ENCODE measurements at regions not wholly inside any gene's neighbourhood (a gene's known extent, or its start where the extent isn't known, plus 50 kb on each side); places are given as distances from the start of the nearest gene placed in this dataset.

DNA sequence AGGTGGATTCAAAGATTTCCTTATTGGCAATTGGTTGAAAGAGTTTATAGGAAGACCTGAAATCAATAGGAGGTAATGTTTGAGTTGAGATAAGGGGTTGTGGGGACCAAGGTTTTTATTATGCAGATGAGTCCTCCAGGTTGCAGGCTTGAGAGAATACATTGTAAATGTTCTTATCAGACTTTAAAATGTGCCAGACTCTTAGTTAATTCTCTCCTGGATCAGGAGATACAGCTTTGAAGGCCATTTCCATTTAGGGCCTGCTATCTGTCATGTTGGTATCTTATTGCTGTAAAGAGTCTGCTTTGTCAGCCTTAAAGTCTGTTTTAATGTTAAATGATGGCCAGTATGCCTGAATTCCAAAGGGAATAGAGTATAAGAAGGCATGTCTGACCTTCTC lies 61.8 kb upstream of the CALCR start:
- DNase-seq, result no peak

GRCh38 chr7:93632371-93632770 lies 57.8 kb upstream of the CALCR start:
- DNase-seq, result no peak

DNA sequence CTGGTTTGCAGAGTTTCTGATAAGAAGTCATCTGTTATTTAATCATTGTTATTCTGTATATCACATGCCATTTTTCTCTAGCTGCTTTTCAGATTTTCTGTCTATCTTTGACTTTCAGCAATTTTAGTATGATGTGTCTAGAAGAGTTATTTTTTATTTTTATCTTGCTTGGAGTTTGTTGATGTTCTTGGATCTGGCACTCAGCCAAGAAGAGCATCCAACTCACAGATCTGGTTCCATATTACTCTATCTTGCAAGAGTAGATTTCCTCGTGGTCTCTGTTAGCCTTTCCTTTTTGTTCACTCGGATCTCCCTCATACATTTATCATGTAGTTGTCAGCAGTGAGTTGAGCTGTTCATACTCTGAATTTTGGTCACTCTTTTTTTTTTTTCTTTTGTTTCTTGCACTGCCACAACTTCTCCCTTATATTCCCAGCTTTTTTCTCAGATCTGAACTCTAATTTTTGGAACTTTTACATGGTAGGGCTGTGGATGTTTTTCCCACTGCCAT lies 54.8 kb upstream of the CALCR start:
- DNase-seq, result no peak

- no peak for DNase-seq
Observed at GRCh38 chr7:93626869-93627268, 52.3 kb upstream of the CALCR start.

Data from left hindlimb (tissue), 1 donor.